ENCODE measurements at regions not wholly inside any gene's neighbourhood (a gene's known extent, or its start where the extent isn't known, plus 50 kb on each side); places are given as distances from the start of the nearest gene placed in this dataset.

- Histone ChIP-seq H3K36me3 (ENCODE audit: control insufficient read depth in 1 of 2, insufficient read depth in 2 of 2, low read length in 2 of 2) (no peaks in the 10 kb centered on the region), H3K4me3 (replicated peaks in 1 of 2; ENCODE audit: low read depth in 1 of 2, low read length in 2 of 2) (no peak overlapping the region), H3K4me1 (ENCODE audit: control insufficient read depth in 1 of 2, insufficient read depth in 2 of 2, low read length in 2 of 2) (no peaks in the 10 kb centered on the region), H3K27me3 (ENCODE audit: insufficient read depth, low read length) (no peaks in the 10 kb centered on the region), H3K27ac (ENCODE audit: low read depth, low read length) (no peak overlapping the region), H3K9ac (ENCODE audit: low read length) (no peak overlapping the region), H3K9me3 (ENCODE audit: control insufficient read depth in 1 of 2, insufficient read depth in 1 of 2, low read depth in 1 of 2, low read length in 2 of 2) (peaks cover 3 to 4% of the 10 kb centered on the region in 2 experiments; a peak in 2 of 4 replicates), H4K20me1 (ENCODE audit: insufficient read depth) (no peaks in the 10 kb centered on the region), H3K79me2 (ENCODE audit: insufficient read depth, low read length) (no peaks in the 10 kb centered on the region), H3K4me2 (ENCODE audit: low read length) (no peak overlapping the region), H3K9me2 (ENCODE audit: insufficient read depth) (no peaks in the 10 kb centered on the region), H2AFZ (ENCODE audit: low read depth, low read length, poor library complexity, severe bottlenecking) (no peak overlapping the region)
- ChIA-PET POLR2A (no interaction called here), CTCF (no interaction called here), RAD21 (ENCODE audit: low non-redundant PET in 1 of 2, low total read pairs in 2 of 2, uncharacterized antibody in 2 of 2, unreplicated experiment in 2 of 2) (no interaction called here)
- DNase-seq (ENCODE audit: low read depth, low spot score) (no peak), ATAC-seq (no peak)
- no TSS peak for BruUV-seq (replicated peaks)
- no peak for TF ChIP-seq YY1 (IDR thresholded peaks at IDR 0.05; ENCODE audit: extremely low read depth, insufficient replicate concordance, low read depth, low read length)
- no peak for TF ChIP-seq POLR2A (IDR thresholded peaks at IDR 0.05; ENCODE audit: borderline replicate concordance, extremely low read depth, insufficient read depth, insufficient read length)
- no peak for TF ChIP-seq EZH2phosphoT487 (IDR thresholded peaks at IDR 0.05; ENCODE audit: borderline replicate concordance)
- no peak for TF ChIP-seq SP1 (IDR thresholded peaks at IDR 0.05; ENCODE audit: low read depth)
- TF ChIP-seq EZH2 (IDR thresholded peaks at IDR 0.05): no peak
- TF ChIP-seq CTCF (IDR thresholded peaks at IDR 0.05 in 2 of 3, conservative IDR thresholded peaks at IDR 0.05 in 1 of 3; ENCODE audit: borderline replicate concordance in 1 of 3, insufficient read depth in 1 of 3, low read depth in 2 of 3, low read length in 2 of 3): no peak
- TF ChIP-seq ZBTB33 (IDR thresholded peaks at IDR 0.05; ENCODE audit: extremely low read depth, insufficient replicate concordance, low read length): no peak
- no peak for TF ChIP-seq REST (IDR thresholded peaks at IDR 0.05; ENCODE audit: low read depth)
- no peak for TF ChIP-seq ELF1 (IDR thresholded peaks at IDR 0.05; ENCODE audit: borderline replicate concordance, low read depth)
- TF ChIP-seq POLR2AphosphoS5 (IDR thresholded peaks at IDR 0.05; ENCODE audit: low read depth, low read length): no peak
- no peak for TF ChIP-seq RAD21 (IDR thresholded peaks at IDR 0.05; ENCODE audit: low read depth)
- no peak for TF ChIP-seq FOSL1 (IDR thresholded peaks at IDR 0.05; ENCODE audit: low read depth)
- no peak for TF ChIP-seq CBX3 (IDR thresholded peaks at IDR 0.05; ENCODE audit: low read depth)
- TF ChIP-seq ZNF274 (IDR thresholded peaks at IDR 0.05; ENCODE audit: low read depth, low read length): no peak
- TF ChIP-seq CEBPB (IDR thresholded peaks at IDR 0.05; ENCODE audit: low read depth): no peak
- no peak for TF ChIP-seq SRF (IDR thresholded peaks at IDR 0.05; ENCODE audit: low read depth)
- no peak for TF ChIP-seq EGR1 (IDR thresholded peaks at IDR 0.05; ENCODE audit: low read depth)
- TF ChIP-seq MAX (IDR thresholded peaks at IDR 0.05): no peak
- TF ChIP-seq ZFX (IDR thresholded peaks at IDR 0.05): no peak
- intact Hi-C loops (cut with micrococcal nuclease): no loop called here
These were observed 390.4 kb downstream of the CMPK2 start for GRCh38 chr2:6475155-6475940.

Data from HCT116 (cell line).